GM18519 (cell line): ENCODE measurements at regions not wholly inside any gene's neighbourhood (a gene's known extent, or its start where the extent isn't known, plus 50 kb on each side); places are given as distances from the start of the nearest gene placed in this dataset.
"Not testable (repeated sequence)": the region's sequence is repeated elsewhere in the genome, so short reads cannot be mapped to it uniquely, and the experiment has no call there.

Source experiments
- ATAC-seq: cut with Tn5 transposase; IDR thresholded peaks from one replicate; pipeline ENCODE4 v1.9.1; 2021; ENCODE audit warnings: mild to moderate bottlenecking, moderate library complexity; ENCODE audit not compliant: unreplicated experiment, low FRiP score

DNA sequence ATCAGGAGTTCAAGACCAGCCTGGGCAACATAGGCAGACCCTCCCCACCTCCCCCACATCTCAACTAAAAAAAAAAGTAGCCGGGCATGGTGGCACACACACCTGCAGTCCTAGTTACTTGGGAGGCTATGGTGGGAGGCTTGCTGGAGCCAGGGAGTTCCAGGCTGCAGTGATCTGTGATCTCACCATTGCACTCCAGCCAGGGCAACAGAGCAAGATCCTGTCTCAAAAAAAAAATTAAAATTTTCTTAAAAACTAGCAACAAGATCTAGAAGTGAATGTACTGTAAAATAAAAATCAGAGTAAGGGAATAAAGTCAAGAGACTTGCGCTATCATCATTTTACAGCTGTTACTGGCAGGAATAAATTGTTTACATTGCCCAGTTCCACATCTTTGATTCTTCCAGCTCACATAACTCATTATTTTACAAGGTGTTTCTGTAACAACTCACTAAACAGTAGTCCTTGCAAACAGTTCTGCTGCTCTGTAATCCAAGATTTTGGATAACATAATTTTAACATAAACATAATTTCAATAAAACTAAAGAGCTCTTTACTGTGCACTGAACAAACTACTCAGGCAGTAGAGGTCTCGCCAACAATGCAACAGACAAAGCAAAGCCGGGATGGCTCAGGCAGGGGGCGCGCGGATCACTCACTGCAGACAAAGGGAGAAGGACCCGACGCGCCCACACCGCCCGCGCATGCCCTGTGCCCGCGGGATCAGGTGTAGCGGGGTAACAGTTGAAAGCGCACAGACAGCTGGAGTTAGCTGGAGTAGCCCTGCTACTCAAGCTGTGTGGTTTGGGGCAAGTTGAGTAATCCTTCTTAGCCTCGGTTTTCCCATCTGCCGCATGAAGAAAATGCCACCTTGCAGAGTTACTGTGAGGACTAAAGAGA lies 73.3 kb upstream of the NFE2L3 start:
- ATAC-seq = no peak

DNA sequence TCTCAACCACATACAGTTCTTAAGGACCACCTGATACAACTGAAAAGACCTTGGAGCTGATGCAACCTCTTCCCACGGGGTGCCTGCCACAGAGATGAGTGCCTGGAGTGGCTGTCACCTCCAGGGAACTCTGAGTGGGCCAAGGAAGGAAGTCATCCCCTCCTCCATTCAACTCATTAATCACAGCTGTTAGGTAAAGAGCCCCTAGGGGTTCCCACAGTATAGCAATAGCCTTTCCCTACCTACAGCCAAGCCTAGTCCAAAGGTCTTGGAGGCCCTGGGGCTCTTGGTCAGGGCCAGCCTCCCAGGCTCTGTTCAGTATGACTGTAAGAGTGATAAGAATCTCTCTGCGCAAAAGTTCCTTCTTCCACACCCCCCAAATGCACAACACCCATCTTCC lies 70.4 kb upstream of the NFE2L3 start:
- ATAC-seq = no peak

DNA sequence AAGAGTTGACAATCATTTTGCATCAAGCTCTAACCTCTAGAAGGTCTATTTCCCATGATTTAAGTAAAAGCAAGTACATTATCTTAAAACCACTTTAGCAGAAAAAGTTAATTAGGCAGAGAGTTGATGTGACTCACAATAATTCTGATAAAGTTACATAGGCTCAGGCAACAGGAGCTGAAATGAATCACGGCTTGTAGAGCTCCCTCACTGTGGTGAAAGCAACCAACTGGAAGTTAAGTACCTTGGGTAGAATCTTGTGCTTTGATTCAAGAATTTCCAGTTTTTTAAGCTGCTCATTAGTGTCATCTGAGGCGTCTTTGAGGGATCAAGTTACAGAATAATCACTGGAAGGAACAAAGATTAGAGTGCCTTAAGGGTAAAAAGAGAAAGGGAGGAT lies 68.9 kb upstream of the NFE2L3 start:
- ATAC-seq = no peak

DNA sequence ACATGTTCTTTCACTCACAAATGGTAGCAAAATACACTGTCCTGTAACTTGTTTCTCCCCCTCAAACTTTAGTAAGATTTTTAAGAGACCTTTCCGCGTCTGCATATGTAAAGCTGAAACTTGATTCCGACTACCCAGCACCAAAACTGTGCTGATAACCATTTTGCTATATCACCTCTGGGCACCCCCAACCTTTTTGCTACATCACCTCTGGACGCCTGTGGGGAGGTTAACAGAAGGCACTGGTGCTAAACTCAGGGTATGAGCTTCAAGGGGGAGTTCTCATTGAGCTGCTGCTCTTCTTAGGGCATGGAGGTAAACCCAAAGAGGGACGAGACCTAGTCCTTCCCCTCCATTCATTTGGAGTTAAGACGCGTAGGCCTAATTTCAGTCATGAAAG lies 67.6 kb upstream of the NFE2L3 start:
- no peak for ATAC-seq

DNA sequence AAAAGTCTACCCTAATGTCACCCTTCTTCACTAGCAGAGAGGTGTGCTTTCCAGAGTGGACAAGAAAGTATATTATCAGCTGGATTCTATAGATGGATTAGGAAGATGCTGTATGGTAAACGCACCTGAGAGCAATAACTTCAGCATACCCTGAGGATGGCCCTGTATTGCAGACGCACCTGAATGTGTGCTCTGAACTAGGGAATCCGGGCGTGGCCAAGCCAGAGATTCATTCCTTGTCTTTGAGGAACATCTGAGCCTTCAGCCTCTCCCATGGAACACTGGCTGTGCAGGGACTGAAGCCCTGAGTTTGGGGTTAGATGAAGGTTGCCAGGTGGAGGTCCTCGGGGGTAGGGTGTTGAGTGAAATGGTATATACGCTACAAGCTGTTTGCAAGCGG lies 66.2 kb upstream of the NFE2L3 start:
- no peak for ATAC-seq

DNA sequence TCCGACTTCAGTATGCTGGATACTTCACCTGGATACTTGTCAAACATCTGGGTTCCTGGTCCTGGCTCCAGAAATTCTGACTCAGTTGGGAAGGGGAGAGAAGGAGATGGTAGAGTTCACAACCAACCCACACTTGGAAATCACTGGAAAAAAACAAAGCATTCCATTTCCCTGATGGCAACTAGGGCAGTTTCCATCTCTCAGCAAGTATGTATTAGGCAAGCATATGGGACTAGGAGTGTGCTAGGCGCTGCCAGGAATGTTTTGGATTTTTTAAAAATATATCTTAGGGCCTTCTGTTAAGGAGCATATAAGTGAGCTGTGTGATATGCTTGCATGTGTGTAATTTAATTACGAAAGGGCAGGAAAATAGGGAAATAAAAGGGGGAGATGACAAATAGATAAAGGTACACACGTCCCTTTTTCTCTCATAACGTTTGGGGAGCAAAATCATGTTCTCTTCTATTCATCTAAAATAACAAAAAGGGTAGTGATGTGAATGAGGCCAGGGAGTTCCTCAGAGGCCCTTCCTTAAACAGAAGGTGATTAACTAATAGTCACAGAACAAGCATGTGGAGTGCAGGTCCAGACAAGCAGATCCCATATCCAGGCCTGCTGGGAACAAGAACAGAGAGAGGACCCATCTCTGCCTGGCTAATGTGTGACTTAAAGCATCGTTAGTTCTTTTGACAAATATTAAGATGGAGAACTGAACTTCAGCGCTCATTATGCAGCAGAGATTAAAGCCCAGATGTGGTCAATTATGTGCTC lies 64.5 kb upstream of the NFE2L3 start:
- ATAC-seq = no peak

DNA sequence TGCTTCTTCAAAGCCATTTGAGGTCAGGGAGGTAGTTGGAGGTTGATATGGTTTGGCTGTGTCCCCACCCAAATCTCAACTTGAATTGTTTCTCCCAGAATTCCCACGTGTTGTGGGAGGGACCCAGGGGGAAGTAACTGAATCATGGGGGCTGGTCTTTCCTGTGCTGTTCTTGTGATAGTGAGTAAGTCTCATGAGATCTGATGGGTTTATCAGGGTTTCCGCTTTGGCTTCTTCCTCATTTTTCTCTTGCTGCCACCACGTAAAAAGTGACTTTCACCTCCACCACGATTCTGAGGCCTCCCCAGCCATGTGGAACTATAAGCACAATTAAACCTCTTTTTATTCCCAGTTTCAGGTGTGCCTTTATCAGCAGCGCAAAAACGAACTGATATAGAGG lies 62.5 kb upstream of the NFE2L3 start:
- not testable (repeated sequence) for ATAC-seq

DNA sequence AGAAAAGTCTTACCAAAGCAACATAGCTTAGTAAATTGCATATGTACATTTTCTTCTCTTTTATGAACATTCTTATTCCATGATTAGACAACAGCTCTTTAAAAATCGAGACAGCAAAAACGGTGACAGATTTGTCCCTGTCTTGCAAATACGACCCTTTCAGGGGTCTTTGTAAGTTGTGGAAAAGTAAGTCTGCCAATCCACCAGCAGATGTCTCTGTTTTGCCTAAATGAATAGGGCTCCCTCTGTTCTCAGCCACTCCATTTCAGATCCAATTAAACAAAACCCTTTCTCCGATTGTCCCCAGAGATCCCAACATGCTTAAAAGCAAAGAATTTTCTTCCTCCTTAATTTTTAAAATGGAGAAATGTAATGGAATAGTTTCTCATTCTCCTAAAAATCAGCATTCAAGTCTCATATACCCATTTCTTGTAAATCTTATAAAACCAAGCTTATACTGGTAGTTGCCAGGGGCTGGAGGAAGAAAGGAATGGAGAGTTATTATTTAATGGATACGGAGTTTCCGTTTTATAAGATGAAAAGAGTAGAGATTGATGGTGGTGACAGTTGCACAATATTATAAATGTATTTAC lies 61.0 kb upstream of the NFE2L3 start:
- no peak for ATAC-seq

DNA sequence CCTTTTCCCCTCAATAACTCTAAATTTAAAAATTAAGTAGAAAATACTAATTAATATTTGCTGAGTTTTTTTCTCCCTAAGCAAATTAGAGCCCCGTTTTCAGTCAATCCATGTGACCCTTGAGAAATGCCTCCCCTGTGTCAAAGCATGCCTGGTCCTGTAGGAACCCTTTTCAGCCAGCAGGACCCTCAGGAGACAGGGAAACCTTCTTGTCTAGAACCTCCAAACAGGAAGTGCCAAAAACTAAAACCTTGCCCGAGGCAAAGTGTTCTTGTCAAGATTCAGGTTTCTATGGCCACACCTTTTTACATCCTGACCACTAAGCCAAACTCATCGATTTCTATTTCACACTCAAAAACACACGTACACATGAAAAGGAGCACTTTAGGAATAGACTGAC lies 60.1 kb upstream of the NFE2L3 start:
- no peak for ATAC-seq

DNA sequence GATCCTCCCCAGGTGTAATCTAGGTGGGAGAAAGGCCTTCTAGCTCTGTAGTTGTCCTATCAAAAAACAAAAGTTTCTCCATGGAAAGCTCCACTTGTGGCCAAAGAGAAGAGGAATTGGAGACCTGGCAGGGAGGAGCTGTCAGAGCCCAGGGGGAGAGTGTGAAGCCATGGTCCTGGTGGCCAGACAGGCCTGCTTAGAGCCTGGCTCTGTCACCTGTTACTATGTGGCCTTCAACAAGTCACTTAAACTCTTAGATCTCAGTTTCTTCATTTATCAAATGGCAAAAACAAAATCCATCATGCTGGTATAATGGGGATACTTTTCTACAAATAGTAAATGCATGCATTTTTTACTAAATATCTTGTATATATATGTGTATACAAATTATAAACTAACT lies 59.0 kb upstream of the NFE2L3 start:
- ATAC-seq = no peak

DNA sequence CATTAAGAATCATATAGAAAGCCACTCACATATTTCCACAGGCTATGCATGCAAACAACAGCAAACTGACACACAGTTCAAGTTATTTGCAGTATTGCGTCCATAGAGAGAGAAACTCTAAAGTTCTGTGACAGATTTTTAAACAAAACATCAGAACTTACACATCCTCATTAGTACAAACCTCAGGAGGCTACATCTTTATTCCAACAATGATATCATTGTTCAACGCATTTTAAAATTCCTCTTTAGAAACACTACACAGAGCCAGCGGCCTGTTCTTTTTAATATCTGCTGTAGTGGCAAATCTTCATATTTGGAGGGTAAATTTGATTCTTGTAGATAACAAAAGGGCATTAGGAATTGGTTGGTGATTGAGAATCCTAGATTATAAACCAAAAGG lies 55.9 kb upstream of the NFE2L3 start:
- ATAC-seq = no peak

DNA sequence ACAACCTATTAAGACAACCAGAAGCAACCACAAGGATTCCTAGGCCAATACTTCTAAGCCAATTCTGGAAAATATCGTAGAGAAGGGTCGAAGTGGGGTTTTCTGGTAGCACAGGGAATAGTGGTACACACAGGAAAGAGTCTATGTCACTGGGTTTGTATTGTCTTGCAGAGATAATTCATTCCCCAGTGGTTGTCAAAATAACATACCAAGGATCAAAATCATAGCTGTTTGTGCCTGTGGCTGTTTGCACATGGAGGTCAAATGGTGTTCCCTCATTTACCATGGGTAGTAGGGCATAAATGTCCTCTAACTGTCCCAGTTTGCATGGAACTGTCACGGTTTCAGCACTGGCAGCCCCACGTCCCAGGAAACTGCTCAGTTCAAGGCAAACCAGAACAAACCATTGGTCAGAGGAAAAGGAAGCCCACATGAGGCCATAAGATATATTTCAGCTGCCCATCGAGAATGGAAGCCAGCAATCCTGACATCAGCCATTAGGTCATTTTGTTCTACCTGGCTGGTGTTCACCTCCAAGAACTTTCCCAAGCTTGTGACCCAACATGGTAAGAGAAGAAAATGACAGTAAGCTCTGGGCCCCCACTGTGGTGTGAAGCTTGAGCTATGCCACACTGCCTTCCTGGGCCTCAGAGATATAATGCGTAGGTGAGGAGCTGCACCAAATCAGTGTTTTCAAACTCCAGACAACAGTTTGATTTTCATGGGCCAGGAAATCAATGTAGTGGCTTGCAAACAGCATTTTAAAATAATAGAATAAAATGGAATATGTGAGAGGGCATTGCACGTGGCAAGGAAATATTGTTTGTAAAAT lies 53.9 kb upstream of the NFE2L3 start:
- no peak for ATAC-seq

DNA sequence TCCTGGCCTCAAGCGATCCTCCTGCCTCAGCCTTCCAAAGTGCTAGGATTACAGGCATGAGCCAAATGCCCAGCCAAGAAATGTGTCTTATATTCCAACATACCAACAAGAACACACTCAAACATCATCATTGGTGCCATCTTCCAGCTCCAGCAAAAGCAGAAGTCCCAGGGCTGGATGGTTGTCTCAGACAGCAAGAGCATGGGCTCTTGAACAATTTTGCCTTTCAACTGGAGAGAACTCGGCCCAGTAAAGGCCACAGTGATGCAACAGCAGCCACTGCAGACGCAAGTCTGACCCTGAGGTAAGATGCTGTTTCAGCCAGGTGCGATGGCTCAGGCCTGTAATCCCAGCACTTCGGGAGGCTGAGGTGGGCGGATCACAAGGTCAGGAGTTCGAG lies 52.8 kb upstream of the NFE2L3 start:
- ATAC-seq = no peak

DNA sequence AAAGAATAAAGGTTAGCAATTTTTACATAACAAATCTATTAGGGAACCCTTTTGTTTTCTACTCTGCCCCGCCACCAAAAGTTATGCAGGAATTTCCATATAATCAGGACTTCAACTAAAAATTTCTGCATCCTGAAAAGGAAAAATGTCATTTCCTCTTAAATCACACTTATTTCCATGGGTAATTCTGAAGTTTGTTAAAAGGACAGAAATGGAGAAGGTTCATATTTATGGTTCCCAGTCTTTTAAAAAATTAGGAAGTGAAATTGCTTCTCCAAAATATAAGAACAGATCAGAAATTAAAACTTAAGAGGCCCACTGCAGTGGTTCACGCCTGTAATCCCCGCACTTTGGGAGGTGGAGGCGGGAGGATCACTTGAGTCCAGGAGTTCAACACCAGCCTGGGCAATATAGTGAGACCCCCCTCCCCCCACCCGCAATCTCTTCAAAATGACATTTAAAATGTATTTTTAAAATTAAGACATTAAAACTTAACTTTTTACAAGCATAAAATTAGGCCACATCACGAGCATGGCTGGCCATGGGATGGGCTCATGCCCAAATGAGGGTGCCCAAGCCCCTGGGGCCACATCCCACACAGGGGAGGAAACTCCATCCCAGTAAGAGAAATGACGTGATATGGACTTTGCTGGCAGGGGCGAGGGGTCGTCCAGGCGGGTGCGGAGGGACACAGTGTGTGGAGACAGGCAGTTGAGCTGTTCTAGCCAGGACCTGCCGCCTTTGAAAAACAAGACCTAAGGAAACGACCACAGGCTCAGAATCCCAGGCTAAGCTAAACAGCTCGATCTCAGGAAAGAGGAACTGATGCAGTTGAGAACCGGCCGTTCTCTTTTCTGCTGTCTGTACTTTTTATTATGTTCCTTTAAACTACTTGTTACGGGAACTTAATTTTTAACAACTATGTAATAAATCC lies 51.3 kb upstream of the NFE2L3 start:
- no peak for ATAC-seq

DNA sequence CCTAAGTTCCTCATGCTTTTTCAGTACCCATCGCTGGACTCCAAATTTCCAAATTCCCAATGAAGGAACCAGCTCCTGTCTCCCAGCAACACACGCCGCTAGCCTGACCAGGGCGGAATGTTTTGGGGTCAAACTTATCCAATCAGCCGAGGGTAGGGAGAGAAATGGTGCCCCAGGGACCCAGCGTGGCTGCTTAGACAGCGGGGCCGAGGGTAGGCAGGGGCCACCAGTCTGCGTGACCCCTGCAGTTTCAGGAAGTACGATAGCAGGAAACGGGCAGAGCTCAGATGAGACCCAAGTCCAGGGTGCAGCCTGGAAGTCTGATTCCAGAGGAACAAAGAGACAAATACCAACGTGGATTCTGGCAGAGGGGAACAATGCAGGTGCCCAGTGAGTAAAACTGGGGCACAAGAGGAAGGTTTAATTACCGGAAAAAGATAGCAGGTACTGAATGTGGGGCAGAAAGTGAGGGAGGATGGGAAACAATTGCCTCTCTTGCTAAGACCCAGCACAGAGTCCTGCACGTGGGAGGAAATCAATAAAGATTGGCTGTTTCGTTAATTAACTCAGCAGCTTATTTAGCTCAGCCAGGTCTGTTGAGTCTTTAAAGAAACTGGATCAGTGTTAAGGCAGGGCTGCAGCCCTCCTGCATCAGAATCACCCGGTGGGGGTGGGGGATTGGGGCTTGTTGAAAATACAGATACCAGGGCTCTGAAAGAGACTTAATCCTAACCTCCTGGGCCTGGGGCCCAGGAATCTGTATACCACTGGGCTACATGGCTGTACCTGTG lies 50.4 kb upstream of the NFE2L3 start:
- ATAC-seq = no peak

DNA sequence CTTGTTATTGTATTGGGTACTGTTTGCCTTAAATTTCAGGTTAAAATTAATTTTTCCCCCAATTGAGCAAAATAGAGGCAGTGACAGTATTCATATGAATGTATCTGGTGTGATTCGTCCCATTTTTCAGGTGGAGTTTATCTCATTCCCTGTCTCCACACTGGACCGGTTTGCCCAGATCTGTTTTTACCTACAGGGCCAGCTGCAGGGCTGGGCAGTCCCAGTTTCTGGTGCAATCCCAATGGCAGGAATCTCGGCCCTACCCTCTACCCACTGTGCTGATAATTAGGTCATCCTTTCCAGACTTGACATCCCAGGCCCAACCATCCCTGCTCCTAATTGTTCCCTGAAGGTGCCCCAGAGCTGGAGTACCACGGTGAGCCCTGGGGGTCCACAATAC lies 49.8 kb upstream of the NFE2L3 start:
- ATAC-seq = no peak
